H1 (cell line): ENCODE measurements at regions not wholly inside any gene's neighbourhood (a gene's known extent, or its start where the extent isn't known, plus 50 kb on each side); places are given as distances from the start of the nearest gene placed in this dataset.

Experiments used
- CTCF ChIA-PET: fragments of 300-600 bp; sonication (Branson Sonifier 250); formaldehyde crosslinking; loops from one replicate; lab custom pipeline; 2021; ENCODE audit not compliant: partially characterized antibody; lab: Charles Lee
- POLR2A ChIA-PET: fragments of 300-600 bp; sonication (Branson Sonifier 250); formaldehyde crosslinking; loops from one replicate; lab custom pipeline; 2021; ENCODE audit warnings: inconsistent platforms; ENCODE audit not compliant: partially characterized antibody; lab: Charles Lee
- DNase-seq, 2 experiments: peaks; one replicate each; pipeline versions ENCODE4 v3.0.0 to v3.0.0-alpha.2; 2010 to 2022; ENCODE audit warnings: low spot score in 2 of 2, low read depth in 1 of 2, mixed read lengths in 1 of 2
- FAIRE-seq: peaks from 2 replicates; lab custom pipeline; 2011; peaks lifted over from hg19 to GRCh38; lab: Jason Lieb, UNC
- H2AFZ ChIP-seq: 2 replicates; pipeline ENCODE4 v1.8.1; 2012; ENCODE audit warnings: low read length, inconsistent platforms
- H2AK5ac ChIP-seq: 2 replicates; pipeline ENCODE4 v1.6.1; 2013; ENCODE audit warnings: low read depth, low read length
- H2BK120ac ChIP-seq: replicated peaks from 2 replicates; pipeline ENCODE3; 2013; ENCODE audit warnings: low read depth, low read length, inconsistent platforms
- H2BK12ac ChIP-seq: 2 replicates; pipeline ENCODE4 v1.6.1; 2013; ENCODE audit warnings: low read depth, low read length
- H2BK15ac ChIP-seq: 2 replicates; pipeline ENCODE4 v1.6.1; 2013; ENCODE audit warnings: low read length
- H2BK20ac ChIP-seq: 2 replicates; pipeline ENCODE4 v1.6.1; 2013; ENCODE audit warnings: low read length
- H2BK5ac ChIP-seq: 2 replicates; pipeline ENCODE4 v1.6.1; 2013; ENCODE audit warnings: low read depth, low read length
- H3K14ac ChIP-seq: 2 replicates; pipeline ENCODE4 v1.6.1; 2013; ENCODE audit warnings: inconsistent platforms; ENCODE audit not compliant: insufficient read length
- H3K18ac ChIP-seq: 2 replicates; pipeline ENCODE4 v1.6.1; 2013; ENCODE audit warnings: low read length; ENCODE audit errors: extremely low read depth
- H3K23ac ChIP-seq: 2 replicates; pipeline ENCODE4 v1.6.1; 2013; ENCODE audit warnings: inconsistent platforms; ENCODE audit not compliant: insufficient read length
- H3K23me2 ChIP-seq: 2 replicates; pipeline ENCODE4 v1.6.1; 2013; ENCODE audit warnings: low read depth, low read length
- H3K27ac ChIP-seq: 2 replicates; pipeline ENCODE4 v1.6.1; 2011; ENCODE audit warnings: low read depth, low read length, inconsistent platforms
- H3K27me3 ChIP-seq, 4 experiments: replicated peaks in 1 of 4; 1 replicate in 1 of 4; 2 replicates in 3 of 4; pipeline versions ENCODE4 v1.6.1 to v1.8.1; 2011 to 2013; ENCODE audit warnings: low read length in 3 of 4, mild to moderate bottlenecking in 3 of 4, inconsistent platforms in 2 of 4, mixed read lengths in 2 of 4, moderate library complexity in 1 of 4; ENCODE audit not compliant: control insufficient read depth in 3 of 4, insufficient read depth in 3 of 4; ENCODE audit errors: extremely low read depth in 1 of 4
- H3K36me3 ChIP-seq, 4 experiments: 2 replicates each; pipeline versions ENCODE4 v1.6.1 to v1.8.1; 2011 to 2013; ENCODE audit warnings: mild to moderate bottlenecking in 4 of 4, low read length in 3 of 4, moderate library complexity in 2 of 4, control low read depth in 1 of 4, inconsistent platforms in 1 of 4; ENCODE audit not compliant: insufficient read depth in 4 of 4, control insufficient read depth in 2 of 4
- H3K4ac ChIP-seq: replicated peaks from 2 replicates; pipeline ENCODE3; 2013; ENCODE audit warnings: low read length, low read depth, mixed read lengths, inconsistent platforms; ENCODE audit not compliant: insufficient read length
- H3K4me1 ChIP-seq, 4 experiments: replicated peaks in 1 of 4; 1 replicate in 1 of 4; 2 replicates in 3 of 4; pipeline versions ENCODE4 v1.6.1 to v1.8.1; 2011 to 2013; ENCODE audit warnings: low read length in 3 of 4, inconsistent platforms in 2 of 4, mixed read lengths in 1 of 4; ENCODE audit not compliant: insufficient read depth in 4 of 4, control insufficient read depth in 3 of 4
- H3K4me2 ChIP-seq, 2 experiments: 2 replicates each; pipeline versions ENCODE4 v1.6.1 to v1.8.1; 2011 to 2013; ENCODE audit warnings: low read depth in 2 of 2, low read length in 2 of 2, control low read depth in 1 of 2, inconsistent platforms in 1 of 2, mild to moderate bottlenecking in 1 of 2; ENCODE audit not compliant: insufficient read depth in 1 of 2
- H3K4me3 ChIP-seq, 4 experiments: fragments of 200-600, 300-600 bp in 1 of 4; sonication (generic), shearing (Covaris generic), sonication (Bioruptor Twin) in 1 of 4; 2 replicates each; pipeline versions ENCODE4 v1.5.1 to v1.8.1; 2011 to 2016; ENCODE audit warnings: low read length in 4 of 4, low read depth in 3 of 4, control low read depth in 2 of 4, inconsistent platforms in 2 of 4, mild to moderate bottlenecking in 2 of 4, mixed read lengths in 1 of 4, moderate library complexity in 1 of 4; ENCODE audit not compliant: insufficient read depth in 2 of 4; ENCODE audit errors: extremely low read depth in 1 of 4
- H3K56ac ChIP-seq: replicated peaks from 2 replicates; pipeline ENCODE3; 2013; ENCODE audit warnings: low read depth, mild to moderate bottlenecking, mixed read lengths, low read length, inconsistent platforms; ENCODE audit not compliant: insufficient read length
- H3K79me1 ChIP-seq: 2 replicates; pipeline ENCODE4 v1.6.1; 2013; ENCODE audit warnings: low read depth, low read length, control low read depth
- H3K79me2 ChIP-seq, 2 experiments: 2 replicates each; pipeline versions ENCODE4 v1.6.1 to v1.8.1; 2012 to 2013; ENCODE audit warnings: low read length in 2 of 2, mild to moderate bottlenecking in 2 of 2, inconsistent platforms in 1 of 2; ENCODE audit not compliant: insufficient read depth in 2 of 2, control insufficient read depth in 1 of 2
- H3K9ac ChIP-seq, 4 experiments: replicated peaks in 1 of 4; 1 replicate in 1 of 4; 2 replicates in 3 of 4; pipeline versions ENCODE4 v1.6.1 to v1.8.1; 2011 to 2013; ENCODE audit warnings: low read depth in 3 of 4, low read length in 3 of 4, control low read depth in 2 of 4, mild to moderate bottlenecking in 2 of 4, moderate library complexity in 2 of 4, inconsistent platforms in 1 of 4; ENCODE audit errors: extremely low read depth in 1 of 4
- H3K9me3 ChIP-seq, 2 experiments: 2 replicates each; pipeline versions ENCODE4 v1.6.1 to v1.8.1; 2012 to 2013; ENCODE audit warnings: mild to moderate bottlenecking in 2 of 2, moderate library complexity in 2 of 2, control low read depth in 1 of 2, inconsistent platforms in 1 of 2, low read depth in 1 of 2, low read length in 1 of 2, mixed read lengths in 1 of 2; ENCODE audit not compliant: insufficient read depth in 2 of 2
- H4K20me1 ChIP-seq, 2 experiments: replicated peaks in 1 of 2; 2 replicates each; pipeline versions ENCODE3 to v1.8.1; 2011 to 2013; ENCODE audit warnings: inconsistent platforms in 2 of 2, low read length in 2 of 2, mild to moderate bottlenecking in 1 of 2; ENCODE audit not compliant: insufficient read depth in 2 of 2, control insufficient read depth in 1 of 2
- H4K5ac ChIP-seq: 2 replicates; pipeline ENCODE4 v1.6.1; 2013; ENCODE audit warnings: low read length, low read depth, mixed read lengths, inconsistent platforms; ENCODE audit not compliant: insufficient read length
- H4K8ac ChIP-seq: 2 replicates; pipeline ENCODE4 v1.8.0; 2013; ENCODE audit warnings: mild to moderate bottlenecking, moderate library complexity, low read length, inconsistent platforms; ENCODE audit not compliant: insufficient read depth; ENCODE audit errors: extremely low read depth
- H4K91ac ChIP-seq: replicated peaks from 2 replicates; pipeline ENCODE3; 2013; ENCODE audit warnings: low read length, mixed read lengths, inconsistent platforms; ENCODE audit not compliant: insufficient read length
- ASH2L ChIP-seq: fragments of 200-600, 300-600 bp; sonication (generic); IDR thresholded peaks from one replicate; pipeline ENCODE4 v1.7.1; 2017; ENCODE audit warnings: low read length
- BCL11A ChIP-seq, 2 experiments: IDR thresholded peaks; one replicate each; pipeline ENCODE4 v1.6.1; 2011; ENCODE audit warnings: low read depth in 2 of 2, low read length in 2 of 2, mild to moderate bottlenecking in 2 of 2
- CBX5 ChIP-seq: fragments of 300-800, 300-1000 bp; sonication (generic); IDR thresholded peaks from 2 replicates; pipeline ENCODE4 v1.7.1; 2016; ENCODE audit warnings: antibody characterized with exemption, low read length, low read depth
- CREB1 ChIP-seq: IDR thresholded peaks from 2 replicates; pipeline ENCODE4 v1.6.1; 2012; ENCODE audit warnings: inconsistent platforms
- CTCF ChIP-seq, 3 experiments: IDR thresholded peaks; 1 replicate in 2 of 3; 2 replicates in 1 of 3; pipeline versions ENCODE4 v1.5.1 to v1.6.1; 2011; ENCODE audit warnings: low read length in 3 of 3, mild to moderate bottlenecking in 3 of 3, inconsistent platforms in 2 of 3, low read depth in 1 of 3, moderate library complexity in 1 of 3; ENCODE audit not compliant: insufficient read depth in 1 of 3; ENCODE audit errors: control extremely low read depth in 1 of 3
- EGR1 ChIP-seq: IDR thresholded peaks from 2 replicates; pipeline ENCODE4 v1.6.1; 2011; ENCODE audit warnings: low read depth, low read length, borderline replicate concordance
- EZH2 ChIP-seq: fragments of 200-600 bp; sonication (generic); IDR thresholded peaks from 2 replicates; pipeline ENCODE4 v1.7.1; 2012; ENCODE audit warnings: low read depth, mild to moderate bottlenecking, moderate library complexity, low read length, inconsistent platforms; ENCODE audit not compliant: severe bottlenecking
- JUND ChIP-seq: IDR thresholded peaks from 2 replicates; pipeline ENCODE4 v1.6.1; 2011; ENCODE audit warnings: mild to moderate bottlenecking, improper control_type of control experiment, low read length
- MAX ChIP-seq: IDR thresholded peaks from 2 replicates; pipeline ENCODE4 v1.6.1; 2012; ENCODE audit warnings: inconsistent platforms
- POLR2A ChIP-seq, 2 experiments: IDR thresholded peaks; 1 replicate in 1 of 2; 2 replicates in 1 of 2; pipeline ENCODE4 v1.6.1; 2011; ENCODE audit warnings: low read depth in 2 of 2, low read length in 2 of 2, mild to moderate bottlenecking in 2 of 2; ENCODE audit errors: control extremely low read depth in 1 of 2
- RAD21 ChIP-seq, 2 experiments: IDR thresholded peaks in 1 of 2; conservative IDR thresholded peaks in 1 of 2; 2 replicates each; pipeline ENCODE4 v1.6.1; 2011; ENCODE audit warnings: low read depth in 2 of 2, low read length in 2 of 2, improper control_type of control experiment in 1 of 2, inconsistent platforms in 1 of 2, mild to moderate bottlenecking in 1 of 2, moderate library complexity in 1 of 2
- SP2 ChIP-seq: IDR thresholded peaks from 2 replicates; pipeline ENCODE4 v1.6.1; 2012; ENCODE audit warnings: mild to moderate bottlenecking, low read length, inconsistent platforms
- SUZ12 ChIP-seq: fragments of 200-600 bp; sonication (generic); IDR thresholded peaks from 2 replicates; pipeline ENCODE4 v1.6.1; 2012; ENCODE audit warnings: mild to moderate bottlenecking, inconsistent platforms, low read length, moderate library complexity, mixed read lengths
- WGBS, 2 experiments: shearing (Covaris generic) in 1 of 2; methylation state at CpG; one replicate each; pipeline versions ENCODE4 v1.1.6 to v1.1.7; 2013 to 2015; ENCODE audit warnings: low lambda C conversion rate in 2 of 2, mixed read lengths in 2 of 2, inconsistent platforms in 1 of 2, low coverage in 1 of 2, missing lambda C conversion rate in 1 of 2; ENCODE audit not compliant: insufficient replicate concordance in 2 of 2, insufficient coverage in 1 of 2, insufficient read length in 1 of 2; ENCODE audit errors: extremely low coverage in 1 of 2, missing lambda C conversion rate in 1 of 2; 5-methylcytosine and 5-hydroxymethylcytosine counted together

DNA sequence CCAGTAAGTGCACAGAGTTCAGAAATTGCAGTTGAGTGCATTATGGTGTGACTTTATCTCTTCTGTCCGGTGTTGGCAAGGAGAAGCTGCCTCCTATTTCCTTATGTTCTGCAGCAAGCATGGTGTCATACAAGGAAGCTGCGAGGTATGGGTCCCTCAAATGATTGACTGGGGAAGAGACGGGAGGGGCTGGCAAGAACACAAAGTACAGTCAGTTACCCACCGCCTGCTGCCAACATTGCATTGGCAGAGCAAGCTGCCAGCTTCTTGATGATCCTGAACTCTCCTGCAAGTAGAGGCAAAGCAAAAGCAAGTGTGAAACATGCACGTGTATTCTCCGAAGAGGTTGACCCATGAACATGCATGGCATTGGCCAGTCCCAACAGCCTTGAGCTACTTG is 1013.6 kb downstream of the UQCRFS1 start:
- no peak overlapping the region for H3K4me2 ChIP-seq
- CTCF ChIA-PET, result no interaction called here
- no peak for FAIRE-seq
- TF ChIP-seq JUND (no peak), EGR1 (no peak), SUZ12 (no peak), POLR2A (IDR thresholded peaks at IDR 0.05; ENCODE audit: control extremely low read depth in 1 of 2, low read depth in 2 of 2, low read length in 2 of 2) (no peak), CBX5 (no peak), RAD21 (IDR thresholded peaks at IDR 0.05 in 1 of 2, conservative IDR thresholded peaks at IDR 0.05 in 1 of 2; ENCODE audit: low read depth in 2 of 2, low read length in 2 of 2) (no peak), SP2 (no peak), BCL11A (IDR thresholded peaks at IDR 0.05; ENCODE audit: low read depth in 2 of 2, low read length in 2 of 2) (no peak), ASH2L (no peak), EZH2 (no peak), MAX (no peak), CREB1 (no peak), CTCF (IDR thresholded peaks at IDR 0.05; ENCODE audit: control extremely low read depth in 1 of 3, insufficient read depth in 1 of 3, low read depth in 1 of 3, low read length in 3 of 3) (no peak)

More for the DNA sequence above, 1013.6 kb downstream of the UQCRFS1 start:
- H3K79me2 ChIP-seq, result no peaks in the 10 kb centered on the region
- H3K9me3 ChIP-seq, result no peaks in the 10 kb centered on the region
- H3K56ac ChIP-seq, result no peak overlapping the region
- no peak overlapping the region for H2AFZ ChIP-seq
- WGBS, 2 experiments, result 87% methylated on average over 6 of the region's 6 CpGs; no CpG with 5 or more reads in 1 of the 2 experiments
- no peak overlapping the region for H3K14ac ChIP-seq
- no peak overlapping the region for H4K5ac ChIP-seq
- POLR2A ChIA-PET, result no interaction called here
- no peaks in the 10 kb centered on the region for H3K23me2 ChIP-seq
- no peak overlapping the region for H2BK5ac ChIP-seq
- DNase-seq, result no peak
- no peak overlapping the region for H2AK5ac ChIP-seq
- no peak overlapping the region for H2BK120ac ChIP-seq
- H3K4me3 ChIP-seq, result no peak overlapping the region
- H3K4me1 ChIP-seq, result no peaks in the 10 kb centered on the region
- no peak overlapping the region for H3K18ac ChIP-seq
- no peak overlapping the region for H3K9ac ChIP-seq
- H2BK15ac ChIP-seq, result no peak overlapping the region
- no peak overlapping the region; the same call in 1 of the 2 replicates for H2BK20ac ChIP-seq
- no peak overlapping the region for H4K8ac ChIP-seq
- no peaks in the 10 kb centered on the region for H3K36me3 ChIP-seq
- H2BK12ac ChIP-seq, result 0 out of 2 replicates have a peak overlapping the region, but pooled peaks have one; percentile 39
- no peaks in the 10 kb centered on the region; a peak in 1 of 7 replicates for H3K27me3 ChIP-seq
- H3K23ac ChIP-seq, result no peak overlapping the region
- H4K91ac ChIP-seq, result no peak overlapping the region
- H3K27ac ChIP-seq, result no peak overlapping the region
- H4K20me1 ChIP-seq, result no peaks in the 10 kb centered on the region
- H3K79me1 ChIP-seq, result no peaks in the 10 kb centered on the region
- no peak overlapping the region for H3K4ac ChIP-seq
